Breast epithelium (tissue), 4 donors: ENCODE measurements at regions not wholly inside any gene's neighbourhood (a gene's known extent, or its start where the extent isn't known, plus 50 kb on each side); places are given as distances from the start of the nearest gene placed in this dataset.
"Not testable (repeated sequence)": the region's sequence is repeated elsewhere in the genome, so short reads cannot be mapped to it uniquely, and the experiment has no call there.

ENCODE experiments used
- DNase-seq, 2 donors: peaks; one replicate each; pipeline ENCODE4 v3.0.0-alpha.2; 2019; ENCODE audit warnings: low spot score in 2 of 2
- H3K27ac ChIP-seq, 2 donors: fragments of 200-600 bp; sonication (generic) in 1 of 2; one replicate each; pipeline ENCODE4 v1.5.1; 2016 to 2019; ENCODE audit warnings: mild to moderate bottlenecking in 1 of 2
- H3K27me3 ChIP-seq, 2 donors: fragments of 200-600 bp; sonication (generic) in 1 of 2; one replicate each; pipeline versions ENCODE4 v1.5.1 to v1.6.0; 2017 to 2019; ENCODE audit warnings: control low read depth in 1 of 2, mild to moderate bottlenecking in 1 of 2
- H3K36me3 ChIP-seq: fragments of 200-600 bp; one replicate; pipeline ENCODE4 v1.5.1; 2019
- H3K4me1 ChIP-seq, 2 donors: fragments of 200-600 bp; sonication (generic); one replicate each; pipeline ENCODE4 v1.5.1; 2016 to 2019; ENCODE audit warnings: control low read depth in 1 of 2
- H3K4me3 ChIP-seq, 3 donors: fragments of 200-600 bp; sonication (generic); 1 replicate in 2 of 3; 2 replicates in 1 of 3; pipeline ENCODE4 v1.5.1; 2016 to 2019; ENCODE audit warnings: mild to moderate bottlenecking in 3 of 3, moderate library complexity in 2 of 3
- H3K9me3 ChIP-seq, 2 donors: fragments of 200-600 bp; sonication (generic) in 1 of 2; one replicate each; pipeline ENCODE4 v1.5.1; 2016 to 2019; ENCODE audit warnings: control low read depth in 1 of 2
- intact Hi-C: fragments of 100-400 bp; cut with DNase I; formaldehyde crosslinking; loops from one replicate; pipeline ENCODE4 v1.15.1; 2023; ENCODE audit warnings: low total_unique reads

- H3K4me1 ChIP-seq, H3K9me3 ChIP-seq, H3K27ac ChIP-seq, H3K36me3 ChIP-seq, H3K27me3 ChIP-seq, DNase-seq, intact Hi-C loops, H3K4me3 ChIP-seq: not testable (repeated sequence)
Observed at GRCh38 chr17:30648015-30648620, 170.9 kb downstream of the GOSR1 start.

GRCh38 chr17:30645875-30646274 lies 168.7 kb downstream of the GOSR1 start:
- not testable (repeated sequence) for H3K9me3 ChIP-seq, H3K4me3 ChIP-seq

GRCh38 chr17:30644713-30645112 lies 167.5 kb downstream of the GOSR1 start:
- intact Hi-C loops, H3K4me3 ChIP-seq, H3K27me3 ChIP-seq, H3K27ac ChIP-seq, H3K4me1 ChIP-seq, H3K9me3 ChIP-seq, DNase-seq, H3K36me3 ChIP-seq: not testable (repeated sequence)

More at GRCh38 chr17:30645875-30646274, 168.7 kb downstream of the GOSR1 start:
- H3K27me3 ChIP-seq, H3K4me1 ChIP-seq, intact Hi-C loops, DNase-seq, H3K27ac ChIP-seq, H3K36me3 ChIP-seq: not testable (repeated sequence)

GRCh38 chr17:30644287-30644686 lies 167.1 kb downstream of the GOSR1 start:
- H3K27me3 ChIP-seq, DNase-seq, H3K9me3 ChIP-seq, H3K4me3 ChIP-seq, H3K36me3 ChIP-seq, H3K27ac ChIP-seq, intact Hi-C loops, H3K4me1 ChIP-seq: not testable (repeated sequence)

- H3K36me3 ChIP-seq, DNase-seq, H3K27me3 ChIP-seq, H3K27ac ChIP-seq, H3K4me3 ChIP-seq, intact Hi-C loops, H3K9me3 ChIP-seq, H3K4me1 ChIP-seq: not testable (repeated sequence)
Observed at GRCh38 chr17:30641428-30641827, 164.2 kb downstream of the GOSR1 start.

- intact Hi-C loops, H3K27me3 ChIP-seq, H3K27ac ChIP-seq, H3K36me3 ChIP-seq, H3K4me1 ChIP-seq, H3K9me3 ChIP-seq, DNase-seq, H3K4me3 ChIP-seq: not testable (repeated sequence)
Observed at GRCh38 chr17:30639391-30639790, 162.2 kb downstream of the GOSR1 start.

- H3K36me3 ChIP-seq, H3K4me3 ChIP-seq, H3K27me3 ChIP-seq, H3K9me3 ChIP-seq, intact Hi-C loops, DNase-seq, H3K27ac ChIP-seq, H3K4me1 ChIP-seq: not testable (repeated sequence)
Observed at GRCh38 chr17:30638968-30639367, 161.8 kb downstream of the GOSR1 start.

GRCh38 chr17:30631651-30632050 lies 154.4 kb downstream of the GOSR1 start:
- H3K27me3 ChIP-seq, H3K4me1 ChIP-seq, H3K4me3 ChIP-seq, H3K36me3 ChIP-seq, intact Hi-C loops, H3K27ac ChIP-seq, DNase-seq, H3K9me3 ChIP-seq: not testable (repeated sequence)

GRCh38 chr17:30625380-30625779 lies 148.2 kb downstream of the GOSR1 start:
- DNase-seq, intact Hi-C loops, H3K27ac ChIP-seq, H3K4me1 ChIP-seq, H3K27me3 ChIP-seq, H3K4me3 ChIP-seq, H3K36me3 ChIP-seq, H3K9me3 ChIP-seq: not testable (repeated sequence)

- H3K27me3 ChIP-seq, H3K4me1 ChIP-seq, H3K36me3 ChIP-seq, intact Hi-C loops, DNase-seq, H3K4me3 ChIP-seq, H3K9me3 ChIP-seq, H3K27ac ChIP-seq: not testable (repeated sequence)
Observed at GRCh38 chr17:30624180-30624579, 147.0 kb downstream of the GOSR1 start.

- H3K27ac ChIP-seq, H3K27me3 ChIP-seq, H3K36me3 ChIP-seq, intact Hi-C loops, DNase-seq, H3K4me3 ChIP-seq, H3K4me1 ChIP-seq, H3K9me3 ChIP-seq: not testable (repeated sequence)
Observed at GRCh38 chr17:30609682-30610081, 132.5 kb downstream of the GOSR1 start.
